ENCODE measurements at regions not wholly inside any gene's neighbourhood (a gene's known extent, or its start where the extent isn't known, plus 50 kb on each side); places are given as distances from the start of the nearest gene placed in this dataset.

GRCh38 chr6:68049562-68049961, 585.5 kb upstream of the ADGRB3 start:
- Histone ChIP-seq H3K36me3 (ENCODE audit: control insufficient read depth, insufficient read depth, low read length) (no peaks in the 10 kb centered on the region), H3K4me3 (ENCODE audit: low read depth, low read length) (no peak overlapping the region), H3K27me3 (ENCODE audit: control insufficient read depth, insufficient read depth, low read length) (no peaks in the 10 kb centered on the region)
- CTCF ChIA-PET: no interaction called here
- POLR2A ChIA-PET: no interaction called here
- no peak for DNase-seq (ENCODE audit: low read depth)
- TF ChIP-seq CTCF (IDR thresholded peaks at IDR 0.05; ENCODE audit: insufficient read depth, low read depth, low read length): no peak

- TF ChIP-seq CTCF (IDR thresholded peaks at IDR 0.05; ENCODE audit: insufficient read depth, low read depth, low read length): no peak
- DNase-seq (ENCODE audit: low read depth): no peak
- H3K4me3 ChIP-seq (ENCODE audit: low read depth, low read length): no peak overlapping the region
- H3K36me3 ChIP-seq (ENCODE audit: control insufficient read depth, insufficient read depth, low read length): no peaks in the 10 kb centered on the region
- ChIA-PET POLR2A (no interaction called here), CTCF (no interaction called here)
- no peaks in the 10 kb centered on the region for H3K27me3 ChIP-seq (ENCODE audit: control insufficient read depth, insufficient read depth, low read length)
These were observed 588.3 kb upstream of the ADGRB3 start for GRCh38 chr6:68046756-68047155.

GRCh38 chr6:68046302-68046701, 588.8 kb upstream of the ADGRB3 start:
- TF ChIP-seq CTCF (IDR thresholded peaks at IDR 0.05; ENCODE audit: insufficient read depth, low read depth, low read length): no peak

GRCh38 chr6:68045193-68045592, 589.9 kb upstream of the ADGRB3 start:
- H3K36me3 ChIP-seq (ENCODE audit: control insufficient read depth, insufficient read depth, low read length): no peaks in the 10 kb centered on the region
- ChIA-PET POLR2A (no interaction called here), CTCF (no interaction called here)
- no peak for TF ChIP-seq CTCF (IDR thresholded peaks at IDR 0.05; ENCODE audit: insufficient read depth, low read depth, low read length)
- H3K4me3 ChIP-seq (ENCODE audit: low read depth, low read length): no peak overlapping the region
- no peaks in the 10 kb centered on the region for H3K27me3 ChIP-seq (ENCODE audit: control insufficient read depth, insufficient read depth, low read length)
- no peak for DNase-seq (ENCODE audit: low read depth)

More at GRCh38 chr6:68046302-68046701, 588.8 kb upstream of the ADGRB3 start:
- ChIA-PET POLR2A (no interaction called here), CTCF (no interaction called here)
- Histone ChIP-seq H3K4me3 (ENCODE audit: low read depth, low read length) (no peak overlapping the region), H3K27me3 (ENCODE audit: control insufficient read depth, insufficient read depth, low read length) (no peaks in the 10 kb centered on the region), H3K36me3 (ENCODE audit: control insufficient read depth, insufficient read depth, low read length) (no peaks in the 10 kb centered on the region)
- no peak for DNase-seq (ENCODE audit: low read depth)

- no peak for DNase-seq (ENCODE audit: low read depth)
These were observed 590.8 kb upstream of the ADGRB3 start for GRCh38 chr6:68044264-68044663.

More at GRCh38 chr6:68044264-68044663, 590.8 kb upstream of the ADGRB3 start:
- Histone ChIP-seq H3K27me3 (ENCODE audit: control insufficient read depth, insufficient read depth, low read length) (no peaks in the 10 kb centered on the region), H3K36me3 (ENCODE audit: control insufficient read depth, insufficient read depth, low read length) (no peaks in the 10 kb centered on the region), H3K4me3 (ENCODE audit: low read depth, low read length) (no peak overlapping the region)
- CTCF ChIA-PET: no interaction called here
- no peak for TF ChIP-seq CTCF (IDR thresholded peaks at IDR 0.05; ENCODE audit: insufficient read depth, low read depth, low read length)
- POLR2A ChIA-PET: no interaction called here
